ENCODE measurements at regions not wholly inside any gene's neighbourhood (a gene's known extent, or its start where the extent isn't known, plus 50 kb on each side); places are given as distances from the start of the nearest gene placed in this dataset.
"Not testable (repeated sequence)": the region's sequence is repeated elsewhere in the genome, so short reads cannot be mapped to it uniquely, and the experiment has no call there.

GRCh38 chr5:142402752-142403318 lies 78.0 kb upstream of the SPRY4 start:
- no peak for DNase-seq

- no peak for DNase-seq
Observed at GRCh38 chr5:142400415-142400814, 75.6 kb upstream of the SPRY4 start.

GRCh38 chr5:142399891-142400290 lies 75.1 kb upstream of the SPRY4 start:
- DNase-seq = no peak

- DNase-seq = no peak
Observed at GRCh38 chr5:142398730-142399055, 73.9 kb upstream of the SPRY4 start.

- not testable (repeated sequence) for DNase-seq
Observed at GRCh38 chr5:142398011-142398729, 73.3 kb upstream of the SPRY4 start.

GRCh38 chr5:142397178-142397577 lies 72.4 kb upstream of the SPRY4 start:
- DNase-seq = no peak

GRCh38 chr5:142396436-142397038 lies 71.7 kb upstream of the SPRY4 start:
- DNase-seq = no peak

- DNase-seq = no peak
Observed at GRCh38 chr5:142395334-142395733, 70.5 kb upstream of the SPRY4 start.

GRCh38 chr5:142391058-142391845 lies 66.4 kb upstream of the SPRY4 start:
- no peak for DNase-seq

- DNase-seq = no peak
Observed at GRCh38 chr5:142390334-142390733, 65.5 kb upstream of the SPRY4 start.

- DNase-seq = no peak
Observed at GRCh38 chr5:142388696-142389095, 63.9 kb upstream of the SPRY4 start.

GRCh38 chr5:142387024-142387682 lies 62.3 kb upstream of the SPRY4 start:
- DNase-seq = no peak

- DNase-seq = no peak
Observed at GRCh38 chr5:142386137-142387023, 61.6 kb upstream of the SPRY4 start.

GRCh38 chr5:142385194-142385593 lies 60.4 kb upstream of the SPRY4 start:
- no peak for DNase-seq

- no peak for DNase-seq
Observed at GRCh38 chr5:142384014-142384413, 59.2 kb upstream of the SPRY4 start.

GRCh38 chr5:142382186-142382585 lies 57.4 kb upstream of the SPRY4 start:
- DNase-seq = no peak

GRCh38 chr5:142378737-142379634 lies 54.2 kb upstream of the SPRY4 start:
- no peak for DNase-seq

GRCh38 chr5:142375944-142376411 lies 51.2 kb upstream of the SPRY4 start:
- no peak for DNase-seq

All from activated CD4-positive, alpha-beta T cell treated with anti-CD3 and anti-CD28 coated beads, Interleukin-2, amount 50 U/mL, for 4 hours (primary cell).